A673 (cell line): ENCODE measurements at regions not wholly inside any gene's neighbourhood (a gene's known extent, or its start where the extent isn't known, plus 50 kb on each side); places are given as distances from the start of the nearest gene placed in this dataset.

Experiments used
- CTCF ChIP-seq: fragments of 300-800, 200-600 bp; sonication (generic); conservative IDR thresholded peaks from 2 replicates; pipeline ENCODE4 v1.5.1; 2017; ENCODE audit warnings: low read depth, mild to moderate bottlenecking, antibody characterized with exemption, low read length, moderate library complexity, mixed read lengths
- EZH2 ChIP-seq: fragments of 200-600 bp; sonication (generic); IDR thresholded peaks from 2 replicates; pipeline ENCODE4 v1.6.1; 2017; ENCODE audit warnings: borderline replicate concordance, low read depth, mild to moderate bottlenecking, mixed read lengths, antibody characterized with exemption, low read length; ENCODE audit not compliant: poor library complexity, severe bottlenecking

- TF ChIP-seq CTCF (no peak), EZH2 (no peak)
Measured at GRCh38 chr6:22153384-22154158, 143.3 kb downstream of the PRL start.
